Prostate gland (tissue), 2 donors: ENCODE measurements at regions not wholly inside any gene's neighbourhood (a gene's known extent, or its start where the extent isn't known, plus 50 kb on each side); places are given as distances from the start of the nearest gene placed in this dataset.

ENCODE experiments used
- DNase-seq: peaks from one replicate; pipeline ENCODE4 v3.0.0-alpha.2; 2019; ENCODE audit warnings: low spot score
- H3K27ac ChIP-seq, 2 donors: fragments of 200-600 bp; sonication (generic); 2 replicates each; pipeline ENCODE4 v1.5.1; 2017 to 2019
- H3K27me3 ChIP-seq: fragments of 200-600 bp; sonication (generic); replicated peaks from 2 replicates; pipeline ENCODE4 v1.5.1; 2019; ENCODE audit not compliant: insufficient read depth
- H3K36me3 ChIP-seq, 2 donors: fragments of 200-600 bp; sonication (generic); 1 replicate in 1 of 2; 2 replicates in 1 of 2; pipeline versions ENCODE4 v1.5.1 to v1.8.1; 2017 to 2019
- H3K4me1 ChIP-seq: fragments of 200-600 bp; sonication (generic); replicated peaks from 2 replicates; pipeline ENCODE4 v1.5.1; 2019
- H3K4me3 ChIP-seq, 2 donors: fragments of 200-600 bp; sonication (generic); 2 replicates each; pipeline ENCODE4 v1.5.1; 2017 to 2019
- H3K9me3 ChIP-seq: fragments of 200-600 bp; sonication (generic); 2 replicates; pipeline ENCODE4 v1.5.1; 2017
- POLR2A ChIP-seq: fragments of 450-650 bp; IDR thresholded peaks from one replicate; pipeline ENCODE4 v1.6.1; 2016; ENCODE audit warnings: antibody characterized with exemption, mild to moderate bottlenecking
- POLR2AphosphoS5 ChIP-seq: sonication (generic); formaldehyde crosslinking; IDR thresholded peaks from one replicate; pipeline ENCODE4 v1.6.1; 2017; ENCODE audit warnings: antibody characterized with exemption
- WGBS: methylation state at CpG from one replicate; pipeline ENCODE4 v1.1.5; 2018; 5-methylcytosine and 5-hydroxymethylcytosine counted together
- intact Hi-C: fragments of 100-400 bp; cut with DNase I; formaldehyde crosslinking; loops from one replicate; pipeline ENCODE4 v1.14.2; 2022
- TF ChIP-seq, protein P1 (sequence below), 4 experiments: fragments of 200-600 bp in 2 of 4; fragments of 450-650 bp in 2 of 4; sonication (generic) in 2 of 4; IDR thresholded peaks; 1 replicate in 3 of 4; 2 replicates in 1 of 4; pipeline ENCODE4 v1.5.1; 2016 to 2019; ENCODE audit warnings: antibody characterized with exemption in 4 of 4, mild to moderate bottlenecking in 2 of 4, moderate library complexity in 2 of 4

DNA sequence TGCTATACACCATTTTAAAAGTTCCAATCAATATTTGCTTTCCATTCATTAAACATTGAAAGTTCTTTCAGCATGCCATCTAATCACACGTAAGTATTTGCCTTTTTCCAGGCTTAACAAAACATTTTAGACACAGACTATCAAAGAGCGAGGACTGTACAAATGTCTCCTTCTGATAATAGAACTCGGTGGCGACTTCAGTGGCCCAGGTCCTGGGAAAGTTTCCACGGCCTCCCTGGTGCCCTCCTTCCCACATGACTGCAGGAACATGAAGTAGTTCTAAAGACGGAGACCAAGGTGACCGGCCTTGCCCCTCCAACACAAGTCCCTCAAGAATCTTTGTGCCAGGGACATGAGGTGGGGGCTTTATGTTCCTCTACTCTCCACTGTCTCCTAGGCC, 174.6 kb upstream of the KBTBD8 start:
- H3K27me3 ChIP-seq = no peaks in the 10 kb centered on the region
- H3K4me3 ChIP-seq = no peak overlapping the region
- no peak for DNase-seq
- intact Hi-C loops = loop anchor here (5.0 kb wide), 1 partner anchor 566 kb away; no protein-coding TSS in a partner anchor
- H3K36me3 ChIP-seq = no peaks in the 10 kb centered on the region
- no peaks in the 10 kb centered on the region for H3K9me3 ChIP-seq
- no peak overlapping the region for H3K27ac ChIP-seq
- 65% methylated on average over 7 of the region's 7 CpGs for WGBS
- TF ChIP-seq, protein P1, sequence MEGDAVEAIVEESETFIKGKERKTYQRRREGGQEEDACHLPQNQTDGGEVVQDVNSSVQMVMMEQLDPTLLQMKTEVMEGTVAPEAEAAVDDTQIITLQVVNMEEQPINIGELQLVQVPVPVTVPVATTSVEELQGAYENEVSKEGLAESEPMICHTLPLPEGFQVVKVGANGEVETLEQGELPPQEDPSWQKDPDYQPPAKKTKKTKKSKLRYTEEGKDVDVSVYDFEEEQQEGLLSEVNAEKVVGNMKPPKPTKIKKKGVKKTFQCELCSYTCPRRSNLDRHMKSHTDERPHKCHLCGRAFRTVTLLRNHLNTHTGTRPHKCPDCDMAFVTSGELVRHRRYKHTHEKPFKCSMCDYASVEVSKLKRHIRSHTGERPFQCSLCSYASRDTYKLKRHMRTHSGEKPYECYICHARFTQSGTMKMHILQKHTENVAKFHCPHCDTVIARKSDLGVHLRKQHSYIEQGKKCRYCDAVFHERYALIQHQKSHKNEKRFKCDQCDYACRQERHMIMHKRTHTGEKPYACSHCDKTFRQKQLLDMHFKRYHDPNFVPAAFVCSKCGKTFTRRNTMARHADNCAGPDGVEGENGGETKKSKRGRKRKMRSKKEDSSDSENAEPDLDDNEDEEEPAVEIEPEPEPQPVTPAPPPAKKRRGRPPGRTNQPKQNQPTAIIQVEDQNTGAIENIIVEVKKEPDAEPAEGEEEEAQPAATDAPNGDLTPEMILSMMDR (IDR thresholded peaks at IDR 0.05) = no peak
- TF ChIP-seq POLR2AphosphoS5 = no peak
- no peak for TF ChIP-seq POLR2A
- no peaks in the 10 kb centered on the region for H3K4me1 ChIP-seq

- intact Hi-C loops = no loop called here
- Histone ChIP-seq H3K4me3 (no peak overlapping the region), H3K27me3 (no peaks in the 10 kb centered on the region), H3K9me3 (no peaks in the 10 kb centered on the region), H3K36me3 (no peaks in the 10 kb centered on the region), H3K27ac (no peak overlapping the region), H3K4me1 (no peaks in the 10 kb centered on the region)
- TF ChIP-seq POLR2A (no peak), POLR2AphosphoS5 (no peak)
- TF ChIP-seq, protein P1 (IDR thresholded peaks at IDR 0.05) = no peak
- WGBS = 89% methylated on average over 4 of the region's 4 CpGs
- no peak for DNase-seq
Measured at GRCh38 chr3:66825375-66825774, 172.7 kb upstream of the KBTBD8 start.

GRCh38 chr3:66827726-66828125, 170.4 kb upstream of the KBTBD8 start:
- no peaks in the 10 kb centered on the region for H3K27me3 ChIP-seq
- no peaks in the 10 kb centered on the region for H3K4me1 ChIP-seq
- WGBS = 95% methylated on average over 6 of the region's 6 CpGs
- no peak for DNase-seq
- TF ChIP-seq, protein P1 (IDR thresholded peaks at IDR 0.05) = no peak
- TF ChIP-seq POLR2AphosphoS5 (no peak), POLR2A (no peak)
- no peak overlapping the region for H3K27ac ChIP-seq
- H3K9me3 ChIP-seq = no peaks in the 10 kb centered on the region
- no peaks in the 10 kb centered on the region for H3K36me3 ChIP-seq
- no peak overlapping the region for H3K4me3 ChIP-seq
- intact Hi-C loops = no loop called here

DNA sequence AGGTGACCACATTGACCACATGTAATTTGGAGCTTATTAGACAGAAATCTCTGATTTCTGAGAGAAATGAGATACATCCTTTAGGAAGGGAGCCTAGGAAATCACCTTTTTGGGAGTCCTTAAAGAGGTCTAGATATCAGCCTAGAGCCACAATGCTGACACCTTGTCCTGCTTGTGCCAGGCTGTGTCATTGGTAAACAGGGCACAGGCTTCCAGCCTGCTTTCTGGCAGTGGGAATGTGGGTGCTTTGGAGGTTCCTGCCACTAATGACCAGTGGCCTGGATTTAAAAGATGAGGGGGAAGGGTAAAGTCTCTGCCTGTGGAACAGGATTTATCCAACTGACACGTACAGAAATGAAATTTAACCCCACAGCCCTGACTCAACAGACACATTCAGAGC, 169.8 kb upstream of the KBTBD8 start:
- no peak overlapping the region for H3K27ac ChIP-seq
- no peak overlapping the region for H3K4me3 ChIP-seq
- DNase-seq = no peak
- H3K36me3 ChIP-seq = no peaks in the 10 kb centered on the region
- intact Hi-C loops = no loop called here
- no peaks in the 10 kb centered on the region for H3K9me3 ChIP-seq
- H3K27me3 ChIP-seq = no peaks in the 10 kb centered on the region
- 75% methylated on average over 1 of the region's 1 CpG for WGBS
- TF ChIP-seq POLR2A = no peak
- TF ChIP-seq, protein P1 (IDR thresholded peaks at IDR 0.05) = no peak
- no peak for TF ChIP-seq POLR2AphosphoS5
- H3K4me1 ChIP-seq = no peaks in the 10 kb centered on the region

DNA sequence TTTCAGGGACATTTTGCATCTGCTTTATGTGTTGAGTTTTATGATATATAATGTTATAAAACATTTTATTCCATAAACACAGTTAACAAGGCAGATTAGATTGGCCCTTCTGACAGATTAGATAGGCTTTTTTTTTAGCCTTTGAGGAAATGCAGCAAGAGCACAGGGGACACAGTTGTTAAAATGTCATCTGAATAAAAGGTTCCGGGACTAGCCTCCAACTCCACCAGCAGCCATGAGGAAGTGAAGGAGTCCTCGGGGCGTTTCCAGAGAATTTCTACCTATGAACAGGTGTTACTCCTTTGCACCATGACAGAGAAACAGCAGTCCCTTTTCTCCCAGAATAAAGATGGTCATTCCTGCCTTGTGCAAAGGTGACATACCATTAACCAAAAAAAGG, 167.8 kb upstream of the KBTBD8 start:
- TF ChIP-seq POLR2AphosphoS5 (peak; percentile 40), POLR2A (no peak)
- TF ChIP-seq, protein P1 (IDR thresholded peaks at IDR 0.05) = no peak
- Histone ChIP-seq H3K27ac (no peak overlapping the region), H3K4me1 (no peaks in the 10 kb centered on the region), H3K27me3 (no peaks in the 10 kb centered on the region), H3K9me3 (no peaks in the 10 kb centered on the region), H3K4me3 (no peak overlapping the region), H3K36me3 (no peaks in the 10 kb centered on the region)
- DNase-seq = peak; percentile 48
- intact Hi-C loops = no loop called here
- WGBS = 27% methylated on average over 3 of the region's 3 CpGs
